Activated T-cell treated with anti-CD3 and anti-CD28 coated beads, Interleukin-2, amount 50 U/mL, for 72 hours (primary cell): ENCODE measurements at regions not wholly inside any gene's neighbourhood (a gene's known extent, or its start where the extent isn't known, plus 50 kb on each side); places are given as distances from the start of the nearest gene placed in this dataset.
"Not testable (repeated sequence)": the region's sequence is repeated elsewhere in the genome, so short reads cannot be mapped to it uniquely, and the experiment has no call there.

Experiments
- ATAC-seq, 2 donors: fragments of 150-1000 bp; cut with Tn5 transposase; replicated peaks in 1 of 2; 2 replicates each; pipeline ENCODE4 v1.10.0; 2021; ENCODE audit warnings: moderate library complexity in 2 of 2, mild to moderate bottlenecking in 1 of 2
- DNase-seq, 2 donors: peaks; one replicate each; pipeline ENCODE4 v3.0.0; 2021 to 2022; ENCODE audit warnings: mixed read lengths in 1 of 2
- H3K27ac Mint-ChIP-seq: one replicate; pipeline ENCODE4 v1.8.0; 2022; ENCODE audit warnings: mild to moderate bottlenecking, moderate library complexity, mixed read lengths
- H3K27me3 Mint-ChIP-seq: one replicate; pipeline ENCODE4 v1.8.0; 2022; ENCODE audit warnings: low read depth, mixed read lengths
- H3K36me3 Mint-ChIP-seq, 2 donors: one replicate each; pipeline ENCODE4 v1.8.0; 2022; ENCODE audit warnings: mixed read lengths in 2 of 2, mild to moderate bottlenecking in 1 of 2; ENCODE audit not compliant: insufficient read depth in 2 of 2
- H3K4me1 Mint-ChIP-seq: one replicate; pipeline ENCODE4 v1.8.0; 2022; ENCODE audit warnings: low read depth, mixed read lengths
- H3K4me3 Mint-ChIP-seq, 2 donors: one replicate each; pipeline ENCODE4 v1.8.0; 2022; ENCODE audit warnings: mild to moderate bottlenecking in 2 of 2, mixed read lengths in 2 of 2, moderate library complexity in 2 of 2
- H3K9me3 Mint-ChIP-seq, 2 donors: one replicate each; pipeline ENCODE4 v1.8.0; 2022; ENCODE audit warnings: mixed read lengths in 2 of 2

DNA sequence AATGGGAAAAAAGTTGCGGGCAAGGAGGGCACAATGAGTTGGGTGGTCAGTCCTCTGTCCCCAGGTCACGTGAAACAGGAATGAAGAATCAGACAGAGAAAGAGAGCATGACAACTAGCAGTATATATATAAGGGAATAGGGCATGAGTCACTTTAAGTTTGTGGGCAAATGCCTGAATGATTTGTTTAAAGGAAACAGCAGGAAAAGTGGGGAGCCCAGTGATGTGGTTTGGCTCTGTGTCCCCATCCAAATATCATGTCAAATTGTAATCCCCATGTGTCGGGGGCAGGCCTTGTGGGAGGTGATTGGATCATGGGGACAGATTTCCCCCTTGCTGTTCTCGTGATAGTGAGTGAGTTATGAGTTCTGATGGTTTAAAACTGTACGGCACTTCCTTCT, 195.3 kb upstream of the IGF1 start:
- H3K27me3 Mint-ChIP-seq = no peaks in the 10 kb centered on the region
- peaks cover 1 to 2% of the 10 kb centered on the region in 2 donors for H3K36me3 Mint-ChIP-seq
- peaks cover 0 to 12% of the 10 kb centered on the region in 2 donors for H3K9me3 Mint-ChIP-seq
- DNase-seq (no peak), ATAC-seq (no peak)
- no peaks in the 10 kb centered on the region for H3K4me1 Mint-ChIP-seq
- no peak overlapping the region for H3K27ac Mint-ChIP-seq
- H3K4me3 Mint-ChIP-seq = no peak overlapping the region

GRCh38 chr12:102673606-102674005, 193.2 kb upstream of the IGF1 start:
- DNase-seq (no peak), ATAC-seq (no peak)
- H3K9me3 Mint-ChIP-seq = peaks cover 0 to 12% of the 10 kb centered on the region in 2 donors
- H3K27me3 Mint-ChIP-seq = no peaks in the 10 kb centered on the region
- no peaks in the 10 kb centered on the region for H3K4me1 Mint-ChIP-seq
- no peak overlapping the region for H3K27ac Mint-ChIP-seq
- H3K36me3 Mint-ChIP-seq = peaks cover 1 to 4% of the 10 kb centered on the region in 2 donors
- no peak overlapping the region for H3K4me3 Mint-ChIP-seq

GRCh38 chr12:102672212-102672611, 191.8 kb upstream of the IGF1 start:
- not testable (repeated sequence) for H3K27ac Mint-ChIP-seq, H3K4me3 Mint-ChIP-seq, H3K4me1 Mint-ChIP-seq, H3K27me3 Mint-ChIP-seq, H3K36me3 Mint-ChIP-seq, ATAC-seq, DNase-seq, H3K9me3 Mint-ChIP-seq

- H3K4me1 Mint-ChIP-seq = no peaks in the 10 kb centered on the region
- peaks cover 0 to 5% of the 10 kb centered on the region in 2 donors for H3K36me3 Mint-ChIP-seq
- no peak overlapping the region for H3K27ac Mint-ChIP-seq
- DNase-seq (no peak), ATAC-seq (no peak)
- peaks cover 0 to 7% of the 10 kb centered on the region in 2 donors for H3K9me3 Mint-ChIP-seq
- no peaks in the 10 kb centered on the region for H3K27me3 Mint-ChIP-seq
- H3K4me3 Mint-ChIP-seq = no peak overlapping the region
Measured at GRCh38 chr12:102669056-102669455, 188.7 kb upstream of the IGF1 start.

GRCh38 chr12:102666176-102666575, 185.8 kb upstream of the IGF1 start:
- H3K9me3 Mint-ChIP-seq, H3K27ac Mint-ChIP-seq, H3K27me3 Mint-ChIP-seq, H3K36me3 Mint-ChIP-seq, H3K4me3 Mint-ChIP-seq, DNase-seq, ATAC-seq, H3K4me1 Mint-ChIP-seq: not testable (repeated sequence)

GRCh38 chr12:102659200-102659911, 179.0 kb upstream of the IGF1 start:
- ATAC-seq = no peak

DNA sequence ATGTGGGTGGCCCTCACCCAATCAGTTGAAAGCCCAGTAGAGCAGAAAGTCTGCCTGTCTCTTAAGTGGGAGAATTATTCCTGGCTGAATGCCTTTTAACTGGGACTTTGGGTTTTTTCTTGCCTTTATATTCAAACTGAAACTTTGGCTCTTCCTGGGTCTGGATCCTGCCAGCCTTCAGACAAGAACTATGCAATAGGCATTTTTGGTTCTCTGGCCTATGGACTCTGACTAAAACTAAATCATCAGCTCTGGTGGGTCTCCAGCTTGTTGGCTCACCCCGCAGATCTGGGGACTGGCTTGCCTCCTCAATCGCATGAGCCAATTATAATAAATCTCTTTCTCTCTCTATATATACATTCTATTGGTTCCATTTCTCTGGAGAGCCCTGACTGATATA, 173.0 kb upstream of the IGF1 start:
- no peak overlapping the region for H3K4me3 Mint-ChIP-seq
- H3K4me1 Mint-ChIP-seq = no peaks in the 10 kb centered on the region
- peaks cover 0 to 2% of the 10 kb centered on the region in 2 donors for H3K36me3 Mint-ChIP-seq
- DNase-seq = no peak
- ATAC-seq = no peak
- peaks cover 0 to 2% of the 10 kb centered on the region in 2 donors for H3K9me3 Mint-ChIP-seq
- no peaks in the 10 kb centered on the region for H3K27me3 Mint-ChIP-seq
- no peak overlapping the region for H3K27ac Mint-ChIP-seq

More at GRCh38 chr12:102659200-102659911, 179.0 kb upstream of the IGF1 start:
- no peak for DNase-seq
- H3K27ac Mint-ChIP-seq = no peak overlapping the region
- H3K27me3 Mint-ChIP-seq = no peaks in the 10 kb centered on the region
- no peak overlapping the region for H3K4me3 Mint-ChIP-seq
- H3K4me1 Mint-ChIP-seq = no peaks in the 10 kb centered on the region
- peaks cover 3 to 7% of the 10 kb centered on the region in 2 donors for H3K9me3 Mint-ChIP-seq
- peaks cover 0 to 3% of the 10 kb centered on the region in 2 donors for H3K36me3 Mint-ChIP-seq

DNA sequence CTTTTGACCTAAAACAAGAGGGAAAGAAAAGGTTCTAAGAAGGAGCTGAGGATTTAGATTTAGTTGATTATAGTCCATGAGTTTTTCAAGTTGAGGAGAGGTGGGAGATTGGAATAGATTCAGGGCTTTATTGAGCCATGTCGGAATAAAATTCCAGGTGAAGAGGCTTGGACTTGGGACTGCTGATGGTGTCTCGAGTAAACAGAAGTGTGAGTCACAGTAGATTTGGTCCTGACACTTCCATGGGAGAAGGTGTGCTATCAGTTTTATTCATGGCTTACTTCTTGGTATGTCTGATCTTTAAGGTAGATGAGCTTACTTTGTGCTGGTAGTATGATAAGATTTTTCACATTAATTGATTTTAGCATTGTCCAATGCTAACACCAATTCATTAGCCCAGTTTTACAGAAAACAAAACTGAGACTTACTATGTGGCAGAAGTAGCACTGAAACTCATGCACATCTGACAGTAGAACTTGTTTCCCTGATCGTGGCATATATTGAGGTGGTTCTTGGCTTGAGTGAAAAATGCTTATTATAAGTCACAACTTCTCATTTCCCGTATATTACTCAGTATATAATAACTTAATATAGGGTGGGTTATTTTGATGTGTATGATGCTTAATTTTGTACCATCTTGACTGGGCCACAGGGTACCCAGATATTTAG, 172.4 kb upstream of the IGF1 start:
- Mint-ChIP-seq H3K9me3 (no peaks in the 10 kb centered on the region), H3K4me3 (no peak overlapping the region), H3K4me1 (no peaks in the 10 kb centered on the region), H3K27ac (no peak overlapping the region), H3K36me3 (no peaks in the 10 kb centered on the region), H3K27me3 (no peaks in the 10 kb centered on the region)
- no peak for ATAC-seq
- DNase-seq = no peak

GRCh38 chr12:102645968-102646367, 165.6 kb upstream of the IGF1 start:
- H3K4me3 Mint-ChIP-seq = no peak overlapping the region
- H3K27me3 Mint-ChIP-seq = no peaks in the 10 kb centered on the region
- H3K27ac Mint-ChIP-seq = no peak overlapping the region
- no peak for ATAC-seq
- H3K36me3 Mint-ChIP-seq = no peaks in the 10 kb centered on the region
- no peaks in the 10 kb centered on the region for H3K4me1 Mint-ChIP-seq
- DNase-seq = no peak
- peaks cover 5 to 8% of the 10 kb centered on the region in 2 donors for H3K9me3 Mint-ChIP-seq

- Mint-ChIP-seq H3K4me3 (no peak overlapping the region), H3K4me1 (no peaks in the 10 kb centered on the region), H3K27ac (no peak overlapping the region), H3K36me3 (no peaks in the 10 kb centered on the region), H3K9me3 (peaks cover 11% of the 10 kb centered on the region in 2 donors), H3K27me3 (no peaks in the 10 kb centered on the region)
- ATAC-seq (no peak), DNase-seq (no peak)
Measured at GRCh38 chr12:102643879-102644575, 163.7 kb upstream of the IGF1 start.

DNA sequence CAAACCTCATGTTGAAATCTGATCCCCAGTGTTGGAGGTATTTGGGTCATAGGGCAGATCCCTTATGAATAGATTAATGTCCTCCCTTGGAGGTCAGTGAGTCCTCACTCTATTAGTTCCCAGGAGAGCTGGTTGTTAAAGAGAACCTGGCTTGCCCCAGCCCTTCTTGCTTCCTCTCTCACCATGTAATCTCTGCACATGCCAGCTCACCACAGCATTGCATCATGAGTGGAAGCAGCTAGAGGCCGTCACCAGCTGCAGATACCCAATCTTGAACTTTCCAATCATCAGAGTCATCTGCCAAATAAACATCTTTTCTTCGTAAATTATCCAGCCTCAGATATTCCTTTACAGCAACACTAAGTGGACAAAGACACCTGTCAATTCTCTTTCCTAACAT, 161.8 kb upstream of the IGF1 start:
- Mint-ChIP-seq H3K27ac (no peak overlapping the region), H3K4me1 (no peaks in the 10 kb centered on the region), H3K9me3 (peaks cover 11 to 12% of the 10 kb centered on the region in 2 donors), H3K27me3 (no peaks in the 10 kb centered on the region), H3K36me3 (no peaks in the 10 kb centered on the region), H3K4me3 (no peak overlapping the region)
- DNase-seq (no peak), ATAC-seq (no peak)

GRCh38 chr12:102640658-102641057, 160.3 kb upstream of the IGF1 start:
- H3K27ac Mint-ChIP-seq, H3K36me3 Mint-ChIP-seq, H3K4me1 Mint-ChIP-seq, ATAC-seq, DNase-seq, H3K27me3 Mint-ChIP-seq, H3K9me3 Mint-ChIP-seq, H3K4me3 Mint-ChIP-seq: not testable (repeated sequence)

DNA sequence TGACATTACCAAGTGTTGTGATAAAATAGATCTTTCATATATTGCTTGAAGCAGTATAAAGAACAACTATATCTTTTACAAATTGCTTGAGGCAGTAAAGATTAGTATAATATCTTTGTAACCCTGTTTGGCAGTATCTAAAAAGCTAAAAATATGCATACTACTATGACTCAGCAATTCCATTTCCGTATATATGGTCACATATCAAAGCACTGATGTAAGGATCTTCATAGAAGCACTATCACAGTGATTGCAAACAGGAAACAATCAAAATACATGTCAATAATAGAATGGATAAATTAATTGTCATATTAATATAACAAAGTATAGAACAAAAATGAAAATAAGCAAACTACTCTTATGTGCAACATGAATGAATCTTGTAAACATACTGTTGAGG, 158.4 kb upstream of the IGF1 start:
- Mint-ChIP-seq H3K27ac (no peak overlapping the region), H3K9me3 (peaks cover 6 to 7% of the 10 kb centered on the region in 2 donors), H3K4me3 (no peak overlapping the region), H3K4me1 (no peaks in the 10 kb centered on the region), H3K36me3 (no peaks in the 10 kb centered on the region), H3K27me3 (no peaks in the 10 kb centered on the region)
- ATAC-seq (no peak), DNase-seq (no peak)
